GM23248 (cell line): ENCODE measurements at regions not wholly inside any gene's neighbourhood (a gene's known extent, or its start where the extent isn't known, plus 50 kb on each side); places are given as distances from the start of the nearest gene placed in this dataset.

ENCODE experiments used
- EZH2 ChIP-seq: fragments of 200-600 bp; sonication (generic); IDR thresholded peaks from 2 replicates; pipeline ENCODE4 v1.6.1; 2018; ENCODE audit warnings: antibody characterized with exemption, mild to moderate bottlenecking; ENCODE audit not compliant: insufficient read depth, poor library complexity, severe bottlenecking
- EZH2phosphoT487 ChIP-seq: fragments of 200-600 bp; sonication (generic); IDR thresholded peaks from 2 replicates; pipeline ENCODE4 v1.6.1; 2018; ENCODE audit warnings: antibody characterized with exemption, moderate library complexity, mild to moderate bottlenecking, low read depth; ENCODE audit not compliant: insufficient read depth

DNA sequence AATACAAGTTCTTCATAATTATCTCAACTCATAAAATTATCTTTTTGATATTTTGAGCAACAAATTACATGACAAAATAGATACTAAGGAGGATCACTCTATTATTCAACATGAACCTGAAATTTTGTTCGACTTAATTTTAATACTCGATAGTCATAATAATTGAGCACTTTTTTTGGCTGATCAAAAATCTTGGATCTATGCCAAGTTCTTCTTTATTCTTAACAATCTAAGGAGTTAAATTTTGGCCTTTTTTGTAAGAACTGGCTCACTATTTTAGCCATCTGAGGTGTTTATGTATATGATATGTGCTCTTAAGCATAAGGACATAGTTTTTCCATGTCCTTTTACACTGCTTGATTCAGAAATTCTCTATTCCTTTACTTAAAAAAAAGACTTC lies 996.1 kb upstream of the COX7C start:
- TF ChIP-seq EZH2phosphoT487 = no peak
- no peak for TF ChIP-seq EZH2
